WTC11 (cell line): ENCODE measurements at regions not wholly inside any gene's neighbourhood (a gene's known extent, or its start where the extent isn't known, plus 50 kb on each side); places are given as distances from the start of the nearest gene placed in this dataset.

ENCODE experiments used
- ATAC-seq: fragments of 200-7000 bp; cut with Tn5 transposase; 2 replicates; pipeline ENCODE4 v1.10.0; 2021; ENCODE audit warnings: mild to moderate bottlenecking, moderate library complexity
- CTCF ChIA-PET: fragments of 300-600 bp; sonication (Branson Sonifier 250); formaldehyde crosslinking; loops from one replicate; lab custom pipeline; 2021; ENCODE audit warnings: antibody characterized with exemption; lab: Charles Lee
- POLR2A ChIA-PET: fragments of 350-600 bp; sonication (Branson Sonifier 250); formaldehyde crosslinking; loops from one replicate; lab custom pipeline; 2021; ENCODE audit warnings: antibody characterized with exemption; lab: Charles Lee
- DNase-seq: peaks from one replicate; pipeline ENCODE4 v3.0.0; 2021; ENCODE audit warnings: low spot score
- H3K27ac Mint-ChIP-seq: 2 replicates; pipeline ENCODE4 v1.8.0; 2021; ENCODE audit warnings: mixed read lengths
- H3K27me3 Mint-ChIP-seq: 2 replicates; pipeline ENCODE4 v1.8.0; 2021; ENCODE audit warnings: low read depth, mild to moderate bottlenecking, moderate library complexity, mixed read lengths
- H3K36me3 Mint-ChIP-seq: 2 replicates; pipeline ENCODE4 v1.8.0; 2021; ENCODE audit warnings: mixed read lengths
- H3K4me1 Mint-ChIP-seq: 2 replicates; pipeline ENCODE4 v1.8.0; 2022; ENCODE audit warnings: mixed read lengths
- H3K4me3 Mint-ChIP-seq: 2 replicates; pipeline ENCODE4 v1.8.0; 2021; ENCODE audit warnings: mild to moderate bottlenecking, moderate library complexity, mixed read lengths
- H3K9me3 Mint-ChIP-seq: 2 replicates; pipeline ENCODE4 v1.8.0; 2021; ENCODE audit warnings: mixed read lengths
- CBFB ChIP-seq: sonication (generic); formaldehyde crosslinking; IDR thresholded peaks from 2 replicates; pipeline ENCODE4 v1.8.1; 2022; ENCODE audit warnings: mild to moderate bottlenecking, low read depth, missing genetic modification reagents
- CREB1 ChIP-seq: sonication (generic); formaldehyde crosslinking; IDR thresholded peaks from 2 replicates; pipeline ENCODE4 v1.8.0; 2023; ENCODE audit warnings: mild to moderate bottlenecking, missing genetic modification reagents
- E2F5 ChIP-seq: sonication (generic); formaldehyde crosslinking; IDR thresholded peaks from 2 replicates; pipeline ENCODE4 v1.8.1; 2022; ENCODE audit warnings: mild to moderate bottlenecking, moderate library complexity, missing genetic modification reagents
- ETV6 ChIP-seq: sonication (generic); formaldehyde crosslinking; IDR thresholded peaks from 2 replicates; pipeline ENCODE4 v1.8.1; 2022; ENCODE audit warnings: mild to moderate bottlenecking, missing genetic modification reagents
- GRHL2 ChIP-seq: fragments of 250-450 bp; sonication (Bioruptor Pico); IDR thresholded peaks from 2 replicates; pipeline ENCODE4 v1.8.0; 2022; ENCODE audit warnings: mild to moderate bottlenecking, moderate library complexity; ENCODE audit not compliant: insufficient replicate concordance, severe bottlenecking
- HMGA2 ChIP-seq: fragments of 250-450 bp; sonication (Bioruptor Pico); IDR thresholded peaks from 2 replicates; pipeline ENCODE4 v1.4.0; 2021; ENCODE audit warnings: mild to moderate bottlenecking, moderate library complexity
- JUN ChIP-seq: sonication (generic); formaldehyde crosslinking; IDR thresholded peaks from 2 replicates; pipeline ENCODE4 v1.8.0; 2023; ENCODE audit warnings: mild to moderate bottlenecking, missing genetic modification reagents
- KAT7 ChIP-seq: sonication (generic); formaldehyde crosslinking; IDR thresholded peaks from 2 replicates; pipeline ENCODE4 v1.8.1; 2023; ENCODE audit warnings: missing genetic modification reagents, mild to moderate bottlenecking, borderline replicate concordance
- MYBL2 ChIP-seq: sonication (generic); formaldehyde crosslinking; IDR thresholded peaks from 2 replicates; pipeline ENCODE4 v1.8.1; 2023; ENCODE audit warnings: mild to moderate bottlenecking, moderate library complexity, missing genetic modification reagents
- NFATC4 ChIP-seq: fragments of 250-450 bp; sonication (Bioruptor Pico); IDR thresholded peaks from 2 replicates; pipeline ENCODE4 v1.9.0; 2021; ENCODE audit warnings: mild to moderate bottlenecking
- PREB ChIP-seq: sonication (generic); formaldehyde crosslinking; IDR thresholded peaks from 2 replicates; pipeline ENCODE4 v1.8.1; 2022; ENCODE audit warnings: mild to moderate bottlenecking, missing genetic modification reagents, moderate library complexity, borderline replicate concordance
- RORB ChIP-seq: fragments of 250-450 bp; sonication (Bioruptor Pico); IDR thresholded peaks from 2 replicates; pipeline ENCODE4 v1.9.0; 2021; ENCODE audit warnings: mild to moderate bottlenecking
- TP53 ChIP-seq: sonication (generic); formaldehyde crosslinking; IDR thresholded peaks from 2 replicates; pipeline ENCODE4 v1.8.1; 2023; ENCODE audit warnings: mild to moderate bottlenecking, missing genetic modification reagents
- ZBTB21 ChIP-seq: sonication (generic); formaldehyde crosslinking; IDR thresholded peaks from 2 replicates; pipeline ENCODE4 v1.8.1; 2023; ENCODE audit warnings: mild to moderate bottlenecking, missing genetic modification reagents, borderline replicate concordance
- ZNF219 ChIP-seq: sonication (generic); formaldehyde crosslinking; IDR thresholded peaks from 2 replicates; pipeline ENCODE4 v1.8.0; 2023; ENCODE audit warnings: missing genetic modification reagents, mild to moderate bottlenecking, borderline replicate concordance
- ZNF232 ChIP-seq: sonication (generic); formaldehyde crosslinking; IDR thresholded peaks from 2 replicates; pipeline ENCODE4 v1.8.0; 2022; ENCODE audit warnings: mild to moderate bottlenecking, missing genetic modification reagents
- ZNF512 ChIP-seq: sonication (generic); formaldehyde crosslinking; IDR thresholded peaks from 2 replicates; pipeline ENCODE4 v1.8.1; 2022; ENCODE audit warnings: missing genetic modification reagents, borderline replicate concordance
- TF ChIP-seq, protein P1 (sequence below): sonication (generic); formaldehyde crosslinking; IDR thresholded peaks from 2 replicates; pipeline ENCODE4 v1.8.1; 2023; ENCODE audit warnings: mild to moderate bottlenecking, missing genetic modification reagents, moderate library complexity
- TF ChIP-seq, protein P2 (sequence below): sonication (generic); formaldehyde crosslinking; IDR thresholded peaks from 2 replicates; pipeline ENCODE4 v1.8.1; 2023; ENCODE audit warnings: mild to moderate bottlenecking, missing genetic modification reagents
- TF ChIP-seq, protein P3 (sequence below): fragments of 250-450 bp; sonication (Bioruptor Pico); IDR thresholded peaks from 2 replicates; pipeline ENCODE4 v1.9.0; 2021; ENCODE audit warnings: mild to moderate bottlenecking
- TF ChIP-seq, protein P4 (sequence below): sonication (generic); formaldehyde crosslinking; IDR thresholded peaks from 2 replicates; pipeline ENCODE4 v1.8.0; 2023; ENCODE audit warnings: missing genetic modification reagents, mild to moderate bottlenecking, borderline replicate concordance
- TF ChIP-seq, protein P5 (sequence below): sonication (generic); formaldehyde crosslinking; IDR thresholded peaks from 2 replicates; pipeline ENCODE4 v1.8.1; 2023; ENCODE audit warnings: mild to moderate bottlenecking, moderate library complexity, missing genetic modification reagents

GRCh38 chr6:91500689-91501303, 913.9 kb upstream of the MAP3K7 start:
- DNase-seq (no peak), ATAC-seq (no peak)
- no peak overlapping the region for H3K27ac Mint-ChIP-seq
- H3K36me3 Mint-ChIP-seq: no peaks in the 10 kb centered on the region
- H3K9me3 Mint-ChIP-seq: no peaks in the 10 kb centered on the region
- no peaks in the 10 kb centered on the region for H3K27me3 Mint-ChIP-seq
- no peak overlapping the region for H3K4me3 Mint-ChIP-seq
- H3K4me1 Mint-ChIP-seq: no peaks in the 10 kb centered on the region
- TF ChIP-seq ETV6 (CRISPR knock-in tag) (no peak), ZBTB21 (no peak), ZNF219 (CRISPR knock-in tag) (no peak), PREB (CRISPR knock-in tag) (no peak), RORB (CRISPR knock-in tag) (no peak), CREB1 (no peak), TP53 (no peak), JUN (CRISPR knock-in tag) (no peak), NFATC4 (CRISPR knock-in tag) (no peak), E2F5 (no peak), HMGA2 (CRISPR knock-in tag) (no peak), GRHL2 (no peak)
- TF ChIP-seq, protein P1, sequence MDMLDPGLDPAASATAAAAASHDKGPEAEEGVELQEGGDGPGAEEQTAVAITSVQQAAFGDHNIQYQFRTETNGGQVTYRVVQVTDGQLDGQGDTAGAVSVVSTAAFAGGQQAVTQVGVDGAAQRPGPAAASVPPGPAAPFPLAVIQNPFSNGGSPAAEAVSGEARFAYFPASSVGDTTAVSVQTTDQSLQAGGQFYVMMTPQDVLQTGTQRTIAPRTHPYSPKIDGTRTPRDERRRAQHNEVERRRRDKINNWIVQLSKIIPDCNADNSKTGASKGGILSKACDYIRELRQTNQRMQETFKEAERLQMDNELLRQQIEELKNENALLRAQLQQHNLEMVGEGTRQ (CRISPR knock-in tag): no peak
- TF ChIP-seq, protein P2, sequence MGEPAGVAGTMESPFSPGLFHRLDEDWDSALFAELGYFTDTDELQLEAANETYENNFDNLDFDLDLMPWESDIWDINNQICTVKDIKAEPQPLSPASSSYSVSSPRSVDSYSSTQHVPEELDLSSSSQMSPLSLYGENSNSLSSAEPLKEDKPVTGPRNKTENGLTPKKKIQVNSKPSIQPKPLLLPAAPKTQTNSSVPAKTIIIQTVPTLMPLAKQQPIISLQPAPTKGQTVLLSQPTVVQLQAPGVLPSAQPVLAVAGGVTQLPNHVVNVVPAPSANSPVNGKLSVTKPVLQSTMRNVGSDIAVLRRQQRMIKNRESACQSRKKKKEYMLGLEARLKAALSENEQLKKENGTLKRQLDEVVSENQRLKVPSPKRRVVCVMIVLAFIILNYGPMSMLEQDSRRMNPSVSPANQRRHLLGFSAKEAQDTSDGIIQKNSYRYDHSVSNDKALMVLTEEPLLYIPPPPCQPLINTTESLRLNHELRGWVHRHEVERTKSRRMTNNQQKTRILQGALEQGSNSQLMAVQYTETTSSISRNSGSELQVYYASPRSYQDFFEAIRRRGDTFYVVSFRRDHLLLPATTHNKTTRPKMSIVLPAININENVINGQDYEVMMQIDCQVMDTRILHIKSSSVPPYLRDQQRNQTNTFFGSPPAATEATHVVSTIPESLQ (CRISPR knock-in tag): no peak
- TF ChIP-seq, protein P3, sequence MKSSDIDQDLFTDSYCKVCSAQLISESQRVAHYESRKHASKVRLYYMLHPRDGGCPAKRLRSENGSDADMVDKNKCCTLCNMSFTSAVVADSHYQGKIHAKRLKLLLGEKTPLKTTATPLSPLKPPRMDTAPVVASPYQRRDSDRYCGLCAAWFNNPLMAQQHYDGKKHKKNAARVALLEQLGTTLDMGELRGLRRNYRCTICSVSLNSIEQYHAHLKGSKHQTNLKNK: no peak
- TF ChIP-seq, protein P4, sequence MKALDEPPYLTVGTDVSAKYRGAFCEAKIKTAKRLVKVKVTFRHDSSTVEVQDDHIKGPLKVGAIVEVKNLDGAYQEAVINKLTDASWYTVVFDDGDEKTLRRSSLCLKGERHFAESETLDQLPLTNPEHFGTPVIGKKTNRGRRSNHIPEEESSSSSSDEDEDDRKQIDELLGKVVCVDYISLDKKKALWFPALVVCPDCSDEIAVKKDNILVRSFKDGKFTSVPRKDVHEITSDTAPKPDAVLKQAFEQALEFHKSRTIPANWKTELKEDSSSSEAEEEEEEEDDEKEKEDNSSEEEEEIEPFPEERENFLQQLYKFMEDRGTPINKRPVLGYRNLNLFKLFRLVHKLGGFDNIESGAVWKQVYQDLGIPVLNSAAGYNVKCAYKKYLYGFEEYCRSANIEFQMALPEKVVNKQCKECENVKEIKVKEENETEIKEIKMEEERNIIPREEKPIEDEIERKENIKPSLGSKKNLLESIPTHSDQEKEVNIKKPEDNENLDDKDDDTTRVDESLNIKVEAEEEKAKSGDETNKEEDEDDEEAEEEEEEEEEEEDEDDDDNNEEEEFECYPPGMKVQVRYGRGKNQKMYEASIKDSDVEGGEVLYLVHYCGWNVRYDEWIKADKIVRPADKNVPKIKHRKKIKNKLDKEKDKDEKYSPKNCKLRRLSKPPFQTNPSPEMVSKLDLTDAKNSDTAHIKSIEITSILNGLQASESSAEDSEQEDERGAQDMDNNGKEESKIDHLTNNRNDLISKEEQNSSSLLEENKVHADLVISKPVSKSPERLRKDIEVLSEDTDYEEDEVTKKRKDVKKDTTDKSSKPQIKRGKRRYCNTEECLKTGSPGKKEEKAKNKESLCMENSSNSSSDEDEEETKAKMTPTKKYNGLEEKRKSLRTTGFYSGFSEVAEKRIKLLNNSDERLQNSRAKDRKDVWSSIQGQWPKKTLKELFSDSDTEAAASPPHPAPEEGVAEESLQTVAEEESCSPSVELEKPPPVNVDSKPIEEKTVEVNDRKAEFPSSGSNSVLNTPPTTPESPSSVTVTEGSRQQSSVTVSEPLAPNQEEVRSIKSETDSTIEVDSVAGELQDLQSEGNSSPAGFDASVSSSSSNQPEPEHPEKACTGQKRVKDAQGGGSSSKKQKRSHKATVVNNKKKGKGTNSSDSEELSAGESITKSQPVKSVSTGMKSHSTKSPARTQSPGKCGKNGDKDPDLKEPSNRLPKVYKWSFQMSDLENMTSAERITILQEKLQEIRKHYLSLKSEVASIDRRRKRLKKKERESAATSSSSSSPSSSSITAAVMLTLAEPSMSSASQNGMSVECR: no peak
- ChIA-PET CTCF (no interaction called here), POLR2A (no interaction called here)

DNA sequence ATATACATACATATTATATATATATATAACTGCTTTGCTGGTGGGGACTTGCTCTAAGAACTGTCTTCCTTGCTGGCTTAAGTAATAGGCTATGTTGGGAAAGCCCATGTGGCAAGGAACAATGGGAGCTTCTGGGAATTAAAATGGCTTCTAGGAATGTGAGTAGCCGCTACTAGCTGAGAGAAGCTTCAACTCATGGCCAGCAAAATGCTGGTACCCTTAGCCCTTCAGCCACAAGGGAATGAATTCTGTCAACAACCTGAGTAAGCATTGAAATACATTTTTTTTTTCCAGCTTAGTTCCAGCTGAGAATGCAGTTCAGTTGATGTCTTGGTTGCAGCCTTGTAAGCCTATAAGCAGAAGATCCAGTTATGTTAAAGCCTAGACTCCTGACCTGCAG, 911.7 kb upstream of the MAP3K7 start:
- H3K27me3 Mint-ChIP-seq: no peaks in the 10 kb centered on the region
- CTCF ChIA-PET: no interaction called here
- ATAC-seq (no peak), DNase-seq (no peak)
- no peak overlapping the region for H3K27ac Mint-ChIP-seq
- H3K9me3 Mint-ChIP-seq: no peaks in the 10 kb centered on the region
- POLR2A ChIA-PET: no interaction called here
- no peaks in the 10 kb centered on the region for H3K4me1 Mint-ChIP-seq
- H3K4me3 Mint-ChIP-seq: no peak overlapping the region
- no peaks in the 10 kb centered on the region for H3K36me3 Mint-ChIP-seq
- TF ChIP-seq CREB1 (no peak), ZNF232 (no peak), MYBL2 (CRISPR knock-in tag) (no peak), GRHL2 (no peak), KAT7 (CRISPR knock-in tag) (no peak), E2F5 (no peak), ZNF512 (CRISPR knock-in tag) (no peak), CBFB (CRISPR knock-in tag) (no peak), HMGA2 (CRISPR knock-in tag) (no peak)
- TF ChIP-seq, protein P5, sequence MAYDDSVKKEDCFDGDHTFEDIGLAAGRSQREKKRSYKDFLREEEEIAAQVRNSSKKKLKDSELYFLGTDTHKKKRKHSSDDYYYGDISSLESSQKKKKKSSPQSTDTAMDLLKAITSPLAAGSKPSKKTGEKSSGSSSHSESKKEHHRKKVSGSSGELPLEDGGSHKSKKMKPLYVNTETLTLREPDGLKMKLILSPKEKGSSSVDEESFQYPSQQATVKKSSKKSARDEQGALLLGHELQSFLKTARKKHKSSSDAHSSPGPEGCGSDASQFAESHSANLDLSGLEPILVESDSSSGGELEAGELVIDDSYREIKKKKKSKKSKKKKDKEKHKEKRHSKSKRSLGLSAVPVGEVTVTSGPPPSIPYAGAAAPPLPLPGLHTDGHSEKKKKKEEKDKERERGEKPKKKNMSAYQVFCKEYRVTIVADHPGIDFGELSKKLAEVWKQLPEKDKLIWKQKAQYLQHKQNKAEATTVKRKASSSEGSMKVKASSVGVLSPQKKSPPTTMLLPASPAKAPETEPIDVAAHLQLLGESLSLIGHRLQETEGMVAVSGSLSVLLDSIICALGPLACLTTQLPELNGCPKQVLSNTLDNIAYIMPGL (CRISPR knock-in tag): no peak
